GM18861 (cell line): ENCODE measurements at regions not wholly inside any gene's neighbourhood (a gene's known extent, or its start where the extent isn't known, plus 50 kb on each side); places are given as distances from the start of the nearest gene placed in this dataset.

Source experiments
- ATAC-seq: cut with Tn5 transposase; IDR thresholded peaks from one replicate; pipeline ENCODE4 v1.9.1; 2021; ENCODE audit not compliant: unreplicated experiment

- ATAC-seq = no peak
These were observed 772.0 kb upstream of the ACO1 start for GRCh38 chr9:31612336-31613030.

GRCh38 chr9:31615966-31616365, 768.5 kb upstream of the ACO1 start:
- no peak for ATAC-seq

DNA sequence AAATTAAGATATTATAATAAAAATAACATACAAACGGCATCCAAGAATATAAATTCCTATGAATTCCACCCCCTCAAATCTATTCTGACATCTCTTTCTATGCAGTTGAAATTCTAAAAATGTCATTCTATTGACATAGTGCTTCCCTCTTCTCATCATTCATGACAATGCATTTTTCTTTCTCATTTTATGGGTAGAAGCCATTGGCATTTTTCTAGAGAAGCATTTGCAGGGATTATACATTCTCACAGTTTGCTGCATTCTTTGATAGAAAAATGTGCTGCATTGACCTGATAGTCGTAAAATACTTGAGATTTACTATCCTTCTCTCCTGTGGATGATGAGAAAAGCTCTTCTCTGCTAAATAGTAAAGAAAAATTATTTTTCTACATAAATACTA, 760.9 kb upstream of the ACO1 start:
- no peak for ATAC-seq

DNA sequence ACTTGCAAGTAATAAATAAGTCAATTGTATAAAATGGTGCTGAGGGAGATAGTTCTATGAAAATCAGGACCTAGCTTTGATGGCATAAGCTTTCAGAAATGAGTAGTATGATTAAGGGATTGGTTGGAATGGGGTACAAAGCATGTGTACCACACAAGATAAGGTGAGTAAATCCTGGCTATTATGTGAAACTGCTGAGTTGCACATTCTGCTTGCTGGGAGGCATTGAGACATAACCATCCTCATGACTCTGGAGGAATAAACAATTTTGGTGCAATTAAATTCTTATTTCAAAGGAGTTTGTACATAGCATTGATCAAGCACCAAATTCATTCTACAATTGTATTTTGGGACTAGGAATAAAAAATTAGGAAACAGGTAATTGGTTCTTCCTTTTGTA, 755.2 kb upstream of the ACO1 start:
- no peak for ATAC-seq

DNA sequence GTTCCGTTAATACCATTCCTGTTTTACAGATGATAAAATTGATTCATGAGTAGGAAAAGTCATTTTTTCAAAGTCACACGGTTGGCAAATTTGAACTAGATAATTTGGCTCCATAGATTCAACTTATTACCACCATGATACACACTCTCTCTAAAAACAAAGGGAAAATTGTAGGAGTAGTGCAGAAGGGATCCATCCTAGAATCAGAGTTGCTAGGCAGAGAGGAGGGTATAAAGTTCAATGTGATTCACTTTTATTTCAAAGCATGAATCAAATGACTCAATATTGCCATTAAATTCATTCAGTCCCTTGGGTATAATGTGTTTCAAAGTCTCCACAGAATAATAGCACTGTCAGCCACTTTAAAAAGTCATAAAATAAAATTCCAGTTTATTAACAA, 747.2 kb upstream of the ACO1 start:
- no peak for ATAC-seq

- ATAC-seq = no peak
These were observed 746.6 kb upstream of the ACO1 start for GRCh38 chr9:31637861-31638260.

- no peak for ATAC-seq
These were observed 745.0 kb upstream of the ACO1 start for GRCh38 chr9:31639451-31639850.

- no peak for ATAC-seq
These were observed 715.1 kb upstream of the ACO1 start for GRCh38 chr9:31669311-31669710.

DNA sequence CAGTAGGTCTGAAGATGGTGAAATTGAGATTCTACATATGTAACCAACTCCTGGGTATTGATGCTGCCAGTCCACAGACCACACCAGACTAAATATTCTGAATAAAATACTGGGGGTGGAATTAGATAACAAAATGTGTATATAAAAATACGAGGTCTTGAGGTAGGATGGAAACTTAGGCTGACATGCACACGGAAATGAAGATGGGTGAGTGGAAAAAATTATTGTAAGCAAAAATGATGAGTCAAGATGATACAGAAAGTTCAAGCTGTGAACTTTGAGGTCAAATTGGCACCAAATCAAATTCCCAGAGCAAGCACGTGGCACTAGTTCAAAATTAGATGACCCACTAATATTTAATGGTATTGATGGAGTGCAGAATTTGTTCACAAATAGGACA, 713.4 kb upstream of the ACO1 start:
- no peak for ATAC-seq

DNA sequence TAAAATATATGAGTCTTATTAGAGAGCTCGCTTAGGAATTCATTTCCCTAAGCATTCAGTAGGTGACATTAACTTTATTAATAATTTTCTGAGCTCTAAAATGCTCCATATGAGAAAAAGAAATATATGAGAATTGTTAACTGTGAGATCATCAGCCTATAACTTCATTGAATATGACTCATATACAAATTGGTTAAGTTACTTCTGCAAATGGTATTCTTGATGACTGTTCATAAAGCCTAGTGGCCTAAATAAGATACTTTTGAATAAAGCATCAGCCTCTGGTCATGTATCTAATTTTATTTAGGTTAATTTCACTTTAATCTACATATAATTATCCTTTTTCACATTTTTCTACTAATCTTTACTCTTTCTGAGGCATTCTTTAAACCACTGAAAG, 710.2 kb upstream of the ACO1 start:
- no peak for ATAC-seq

GRCh38 chr9:31677415-31677814, 707.0 kb upstream of the ACO1 start:
- ATAC-seq = no peak

DNA sequence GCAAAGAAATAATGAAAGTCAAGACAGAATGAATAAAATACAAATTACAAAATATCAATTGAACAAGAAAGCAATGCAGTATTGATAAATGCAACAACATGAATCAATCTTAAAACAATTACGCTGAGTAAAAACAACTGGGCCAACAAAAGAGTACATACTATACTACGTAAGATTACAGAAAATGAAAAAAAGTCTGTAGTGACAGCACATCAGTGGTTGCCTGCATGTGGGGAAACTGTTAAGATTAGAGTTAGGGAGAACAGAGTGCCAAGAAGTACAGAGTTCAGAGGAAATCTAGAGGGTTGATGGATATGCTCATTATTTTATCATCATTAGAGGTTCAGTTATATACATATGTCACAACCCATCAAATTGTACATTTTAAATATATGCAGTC, 706.6 kb upstream of the ACO1 start:
- ATAC-seq = no peak

DNA sequence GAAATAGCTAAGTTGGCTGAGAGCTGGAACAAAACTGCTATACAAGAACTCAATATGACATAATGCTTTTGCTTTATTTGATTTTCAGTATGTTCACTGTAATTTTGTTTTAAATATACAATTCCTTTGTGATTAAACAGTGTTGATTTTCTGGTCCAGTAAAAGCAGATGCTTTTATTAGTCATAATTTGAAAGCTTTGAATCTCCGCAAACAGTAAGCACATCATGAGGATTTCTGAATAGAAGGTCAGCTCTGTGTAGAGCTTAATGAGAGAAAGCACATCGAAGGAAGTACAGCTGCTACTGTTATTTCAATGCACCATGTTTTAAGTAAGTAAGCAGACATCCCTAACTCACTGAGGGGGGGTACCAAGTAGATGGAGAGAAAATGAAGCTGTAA, 701.3 kb upstream of the ACO1 start:
- no peak for ATAC-seq

- ATAC-seq = no peak
These were observed 686.5 kb upstream of the ACO1 start for GRCh38 chr9:31697956-31698355.

DNA sequence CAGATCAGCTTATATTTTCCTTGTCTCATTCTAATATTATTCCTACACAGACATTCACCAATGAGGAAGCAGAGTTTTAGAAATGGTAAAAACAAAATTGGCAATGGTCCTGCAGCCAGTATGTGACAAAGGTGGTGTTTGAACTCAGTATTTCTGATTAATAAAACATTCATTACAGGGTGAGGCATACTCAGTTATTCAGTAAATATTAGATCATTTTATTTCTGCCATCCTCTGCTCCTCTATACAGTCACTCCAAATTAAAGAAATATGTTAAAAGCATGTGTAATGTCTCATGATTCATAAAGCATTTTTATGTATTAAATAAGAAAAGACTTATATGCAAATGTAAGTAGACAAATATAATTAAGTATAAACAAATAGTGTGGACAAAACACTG, 684.6 kb upstream of the ACO1 start:
- ATAC-seq = no peak

- ATAC-seq = no peak
These were observed 684.0 kb upstream of the ACO1 start for GRCh38 chr9:31700252-31701045.

- no peak for ATAC-seq
These were observed 681.5 kb upstream of the ACO1 start for GRCh38 chr9:31702957-31703356.

DNA sequence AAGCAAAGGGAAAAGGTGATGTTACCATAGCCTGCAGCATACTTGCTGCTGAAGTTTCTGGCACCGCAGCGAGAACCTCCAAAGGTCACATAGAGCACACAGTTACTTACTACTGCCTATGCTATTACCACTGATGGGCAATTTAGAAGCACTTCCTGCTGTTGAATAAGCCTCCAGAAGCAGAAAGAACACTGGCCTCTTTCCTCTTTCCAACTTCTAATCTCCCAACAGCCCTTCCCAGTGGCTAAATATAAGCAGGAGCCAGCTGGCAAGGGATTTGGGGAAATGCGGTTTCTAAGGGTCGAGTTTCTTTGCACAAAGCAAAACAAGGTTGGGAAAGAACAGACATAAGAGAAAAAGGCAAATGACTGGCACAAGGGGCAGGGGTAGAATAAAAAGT, 669.2 kb upstream of the ACO1 start:
- no peak for ATAC-seq

DNA sequence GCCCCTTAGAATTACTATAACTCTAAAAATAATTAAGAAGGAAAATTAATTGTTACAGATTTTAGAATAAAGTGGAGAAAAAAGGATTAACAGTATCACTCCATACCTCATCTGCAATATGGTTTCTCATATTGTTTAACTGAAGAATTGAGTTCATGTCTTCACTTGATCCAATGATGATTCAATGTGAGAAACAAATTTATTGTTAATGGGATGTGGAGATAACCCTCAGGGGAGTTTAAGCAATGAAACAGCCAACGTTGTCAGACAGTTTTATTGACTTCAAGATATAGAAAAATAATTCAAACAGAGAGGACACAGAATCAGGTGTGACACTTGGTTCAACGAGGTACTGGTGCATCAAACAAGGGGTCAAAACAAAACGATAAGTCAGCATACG, 665.2 kb upstream of the ACO1 start:
- no peak for ATAC-seq

GRCh38 chr9:31730398-31730797, 654.0 kb upstream of the ACO1 start:
- ATAC-seq = no peak

- ATAC-seq = no peak
These were observed 651.3 kb upstream of the ACO1 start for GRCh38 chr9:31733166-31733565.

- ATAC-seq = no peak
These were observed 647.8 kb upstream of the ACO1 start for GRCh38 chr9:31736581-31737179.
